ENCODE measurements at regions not wholly inside any gene's neighbourhood (a gene's known extent, or its start where the extent isn't known, plus 50 kb on each side); places are given as distances from the start of the nearest gene placed in this dataset.

- ATAC-seq = no peak
- H3K4me2 ChIP-seq (ENCODE audit: low read length) = no peak overlapping the region
- TF ChIP-seq CTCF (conservative IDR thresholded peaks at IDR 0.05; ENCODE audit: low read depth, low read length) = no peak
- TF ChIP-seq EZH2 (IDR thresholded peaks at IDR 0.05; ENCODE audit: low read length, unreplicated experiment) = no peak
- TF ChIP-seq EZH2phosphoT487 (IDR thresholded peaks at IDR 0.05; ENCODE audit: borderline replicate concordance, low read length) = no peak
- H3K79me2 ChIP-seq (ENCODE audit: low read length) = no peaks in the 10 kb centered on the region
- H3K27ac ChIP-seq (ENCODE audit: low read length) = no peak overlapping the region
- ChIA-PET POLR2A (ENCODE audit: unreplicated experiment) (no interaction called here), CTCF (no interaction called here)
- no peaks in the 10 kb centered on the region for H3K27me3 ChIP-seq (ENCODE audit: low read length)
- H3K4me3 ChIP-seq (ENCODE audit: low read length) = no peak overlapping the region
- intact Hi-C loops (cut with micrococcal nuclease) = no loop called here
- H3K9me3 ChIP-seq (ENCODE audit: low read length) = no peaks in the 10 kb centered on the region
- BruUV-seq (replicated peaks) = no TSS peak
- no peaks in the 10 kb centered on the region for H3K4me1 ChIP-seq (ENCODE audit: insufficient read depth, low read length)
- no peak for DNase-seq
- H3F3A ChIP-seq (ENCODE audit: low read length, unreplicated experiment) = no peaks in the 10 kb centered on the region
- H3K36me3 ChIP-seq (ENCODE audit: low read depth, low read length) = no peaks in the 10 kb centered on the region
- H4K20me1 ChIP-seq (ENCODE audit: low read length) = no peaks in the 10 kb centered on the region
- H3K9me2 ChIP-seq (replicated peaks; ENCODE audit: low read length) = no peaks in the 10 kb centered on the region
- H2AFZ ChIP-seq (ENCODE audit: low read length) = no peak overlapping the region
- no peak overlapping the region for H3K9ac ChIP-seq (ENCODE audit: low read length)
Measured at GRCh38 chr2:192983173-192983572, 788.4 kb upstream of the TMEFF2 start.

- H3K4me3 ChIP-seq (ENCODE audit: low read length) = no peak overlapping the region
- H4K20me1 ChIP-seq (ENCODE audit: low read length) = no peaks in the 10 kb centered on the region
- no peak for DNase-seq
- ATAC-seq = no peak
- POLR2A ChIA-PET (ENCODE audit: unreplicated experiment) = no interaction called here
- no peak for TF ChIP-seq EZH2 (IDR thresholded peaks at IDR 0.05; ENCODE audit: low read length, unreplicated experiment)
- TF ChIP-seq CTCF (conservative IDR thresholded peaks at IDR 0.05; ENCODE audit: low read depth, low read length) = no peak
- TF ChIP-seq EZH2phosphoT487 (IDR thresholded peaks at IDR 0.05; ENCODE audit: borderline replicate concordance, low read length) = no peak
- intact Hi-C loops (cut with micrococcal nuclease) = no loop called here
- no TSS peak for BruUV-seq (replicated peaks)
- CTCF ChIA-PET = no interaction called here
- H3K9ac ChIP-seq (ENCODE audit: low read length) = no peak overlapping the region
- H3F3A ChIP-seq (ENCODE audit: low read length, unreplicated experiment) = no peaks in the 10 kb centered on the region
- no peaks in the 10 kb centered on the region for H3K9me2 ChIP-seq (replicated peaks; ENCODE audit: low read length)
- no peaks in the 10 kb centered on the region for H3K9me3 ChIP-seq (ENCODE audit: low read length)
- H3K27me3 ChIP-seq (ENCODE audit: low read length) = no peaks in the 10 kb centered on the region
- no peak overlapping the region for H3K27ac ChIP-seq (ENCODE audit: low read length)
- H2AFZ ChIP-seq (ENCODE audit: low read length) = no peak overlapping the region
- H3K79me2 ChIP-seq (ENCODE audit: low read length) = no peaks in the 10 kb centered on the region
- H3K4me2 ChIP-seq (ENCODE audit: low read length) = no peak overlapping the region
- H3K4me1 ChIP-seq (ENCODE audit: insufficient read depth, low read length) = no peaks in the 10 kb centered on the region
- no peaks in the 10 kb centered on the region for H3K36me3 ChIP-seq (ENCODE audit: low read depth, low read length)
Measured at GRCh38 chr2:192978395-192978794, 783.7 kb upstream of the TMEFF2 start.

- H3K9ac ChIP-seq (ENCODE audit: low read length) = no peak overlapping the region
- BruUV-seq (replicated peaks) = no TSS peak
- H3K4me3 ChIP-seq (ENCODE audit: low read length) = no peak overlapping the region
- no peak for DNase-seq
- H3K9me2 ChIP-seq (replicated peaks; ENCODE audit: low read length) = no peaks in the 10 kb centered on the region
- no peaks in the 10 kb centered on the region for H3K36me3 ChIP-seq (ENCODE audit: low read depth, low read length)
- POLR2A ChIA-PET (ENCODE audit: unreplicated experiment) = no interaction called here
- H4K20me1 ChIP-seq (ENCODE audit: low read length) = no peaks in the 10 kb centered on the region
- no peaks in the 10 kb centered on the region for H3F3A ChIP-seq (ENCODE audit: low read length, unreplicated experiment)
- no peaks in the 10 kb centered on the region for H3K4me1 ChIP-seq (ENCODE audit: insufficient read depth, low read length)
- no peaks in the 10 kb centered on the region for H3K9me3 ChIP-seq (ENCODE audit: low read length)
- no peak for ATAC-seq
- CTCF ChIA-PET = no interaction called here
- no peaks in the 10 kb centered on the region for H3K79me2 ChIP-seq (ENCODE audit: low read length)
- TF ChIP-seq EZH2 (IDR thresholded peaks at IDR 0.05; ENCODE audit: low read length, unreplicated experiment) (no peak), CTCF (conservative IDR thresholded peaks at IDR 0.05; ENCODE audit: low read depth, low read length) (no peak), EZH2phosphoT487 (IDR thresholded peaks at IDR 0.05; ENCODE audit: borderline replicate concordance, low read length) (no peak)
- H3K27me3 ChIP-seq (ENCODE audit: low read length) = no peaks in the 10 kb centered on the region
- no peak overlapping the region for H3K4me2 ChIP-seq (ENCODE audit: low read length)
- intact Hi-C loops (cut with micrococcal nuclease) = no loop called here
- H3K27ac ChIP-seq (ENCODE audit: low read length) = no peak overlapping the region
- H2AFZ ChIP-seq (ENCODE audit: low read length) = no peak overlapping the region
Measured at GRCh38 chr2:192971981-192972380, 777.2 kb upstream of the TMEFF2 start.
